ENCODE measurements at regions not wholly inside any gene's neighbourhood (a gene's known extent, or its start where the extent isn't known, plus 50 kb on each side); places are given as distances from the start of the nearest gene placed in this dataset.
"Not testable (repeated sequence)": the region's sequence is repeated elsewhere in the genome, so short reads cannot be mapped to it uniquely, and the experiment has no call there.

DNA sequence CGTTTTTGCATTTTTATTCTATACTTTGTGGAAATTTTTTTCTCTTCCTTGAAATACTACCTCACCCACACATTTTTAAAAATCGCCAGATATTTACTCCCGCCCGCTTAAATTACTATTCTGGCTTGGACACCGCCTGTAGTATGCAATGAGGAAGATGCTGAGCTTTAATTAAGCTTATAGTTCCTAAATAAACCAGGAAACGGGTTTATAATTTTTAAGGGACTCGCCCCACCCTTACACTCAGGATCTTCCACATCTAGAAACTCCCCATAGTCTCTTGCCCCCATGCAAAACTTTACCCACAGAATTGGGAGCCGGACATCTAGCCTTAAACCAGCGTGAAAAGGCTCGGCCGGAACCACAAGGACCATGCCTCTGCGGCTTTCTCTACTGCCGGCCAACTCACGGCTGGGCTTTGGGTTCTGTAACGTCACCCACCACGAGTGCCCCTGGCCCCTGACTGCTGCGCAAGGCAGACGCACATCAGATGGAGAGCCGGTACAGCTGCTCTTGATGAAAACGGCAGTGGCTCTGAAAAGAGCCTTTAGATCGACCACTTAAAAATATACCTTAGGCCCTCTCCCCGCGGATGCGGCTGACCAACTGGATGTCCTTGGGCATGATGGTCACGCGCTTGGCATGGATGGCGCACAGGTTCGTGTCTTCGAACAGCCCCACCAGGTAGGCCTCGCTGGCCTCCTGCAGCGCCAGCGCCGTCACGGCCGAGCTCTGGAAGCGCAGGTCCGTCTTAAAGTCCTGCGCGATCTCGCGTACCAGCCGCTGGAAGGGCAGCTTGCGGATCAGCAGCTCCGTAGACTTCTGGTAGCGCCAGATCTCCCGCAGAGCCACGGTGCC is 66.3 kb downstream of the FAM72B start:
- not testable (repeated sequence) for DNase-seq

Measured in CD4-positive, alpha-beta T cell treated with Interleukin-21 for 1 hour (primary cell).